ENCODE measurements at regions not wholly inside any gene's neighbourhood (a gene's known extent, or its start where the extent isn't known, plus 50 kb on each side); places are given as distances from the start of the nearest gene placed in this dataset.

- TF ChIP-seq TFAP4 (CRISPR knock-in tag; IDR thresholded peaks at IDR 0.05; ENCODE audit: borderline replicate concordance) (no peak), NR2C1 (IDR thresholded peaks at IDR 0.05) (no peak), NR2C1 (tag; IDR thresholded peaks at IDR 0.05) (no peak), ETS1 (conservative IDR thresholded peaks at IDR 0.05; ENCODE audit: control insufficient read depth, low read depth, low read length) (no peak), FOXM1 (IDR thresholded peaks at IDR 0.05; ENCODE audit: low read depth) (peak; percentile 33; the same call in 1 of the 2 replicates), FOXM1 (CRISPR knock-in tag; IDR thresholded peaks at IDR 0.05; ENCODE audit: low read depth) (no peak), CTBP1 (IDR thresholded peaks at IDR 0.05; ENCODE audit: borderline replicate concordance) (peak; percentile 35; the same call in 1 of the 2 replicates), XRCC5 (IDR thresholded peaks at IDR 0.05; ENCODE audit: low read depth, low read length) (no peak), ZNF584 (CRISPR knock-in tag; IDR thresholded peaks at IDR 0.05; ENCODE audit: low read depth) (no peak), SLC30A9 (CRISPR knock-in tag; IDR thresholded peaks at IDR 0.05) (no peak), FOXK2 (conservative IDR thresholded peaks at IDR 0.05 in 1 of 2, IDR thresholded peaks at IDR 0.05 in 1 of 2; ENCODE audit: low read depth in 2 of 2) (peak; percentile 27 to 49; a peak in 1 of 4 replicates), ZNF507 (tag; conservative IDR thresholded peaks at IDR 0.05) (no peak), HINFP (tag; conservative IDR thresholded peaks at IDR 0.05; ENCODE audit: low read depth) (no peak), NUFIP1 (IDR thresholded peaks at IDR 0.05; ENCODE audit: partially characterized antibody) (no peak), NCOR1 (IDR thresholded peaks at IDR 0.05) (peak; percentile 75), SMARCA4 (IDR thresholded peaks at IDR 0.05) (0 out of 2 replicates have a peak, but pooled peaks have one; percentile 42), ETS2 (tag; IDR thresholded peaks at IDR 0.05; ENCODE audit: borderline replicate concordance, poor library complexity, severe bottlenecking) (no peak), MAZ (CRISPR knock-in tag; conservative IDR thresholded peaks at IDR 0.05 in 1 of 2, IDR thresholded peaks at IDR 0.05 in 1 of 2) (no peak), NR1H2 (CRISPR knock-in tag; IDR thresholded peaks at IDR 0.05) (no peak)
These were observed 236.2 kb upstream of the HAND2 start (continued) for GRCh38 chr4:173766171-173766600.

All from K562 (cell line).